H1 (cell line): ENCODE measurements at regions not wholly inside any gene's neighbourhood (a gene's known extent, or its start where the extent isn't known, plus 50 kb on each side); places are given as distances from the start of the nearest gene placed in this dataset.

ENCODE experiments used
- CTCF ChIA-PET: fragments of 300-600 bp; sonication (Branson Sonifier 250); formaldehyde crosslinking; loops from one replicate; lab custom pipeline; 2021; ENCODE audit not compliant: partially characterized antibody; lab: Charles Lee
- POLR2A ChIA-PET: fragments of 300-600 bp; sonication (Branson Sonifier 250); formaldehyde crosslinking; loops from one replicate; lab custom pipeline; 2021; ENCODE audit warnings: inconsistent platforms; ENCODE audit not compliant: partially characterized antibody; lab: Charles Lee
- DNase-seq, 2 experiments: peaks; one replicate each; pipeline versions ENCODE4 v3.0.0 to v3.0.0-alpha.2; 2010 to 2022; ENCODE audit warnings: low spot score in 2 of 2, low read depth in 1 of 2, mixed read lengths in 1 of 2
- FAIRE-seq: peaks from 2 replicates; lab custom pipeline; 2011; peaks lifted over from hg19 to GRCh38; lab: Jason Lieb, UNC
- H2AFZ ChIP-seq: 2 replicates; pipeline ENCODE4 v1.8.1; 2012; ENCODE audit warnings: low read length, inconsistent platforms
- H2AK5ac ChIP-seq: 2 replicates; pipeline ENCODE4 v1.6.1; 2013; ENCODE audit warnings: low read depth, low read length
- H2BK120ac ChIP-seq: replicated peaks from 2 replicates; pipeline ENCODE3; 2013; ENCODE audit warnings: low read depth, low read length, inconsistent platforms
- H2BK12ac ChIP-seq: 2 replicates; pipeline ENCODE4 v1.6.1; 2013; ENCODE audit warnings: low read depth, low read length
- H2BK15ac ChIP-seq: 2 replicates; pipeline ENCODE4 v1.6.1; 2013; ENCODE audit warnings: low read length
- H2BK20ac ChIP-seq: 2 replicates; pipeline ENCODE4 v1.6.1; 2013; ENCODE audit warnings: low read length
- H2BK5ac ChIP-seq: 2 replicates; pipeline ENCODE4 v1.6.1; 2013; ENCODE audit warnings: low read depth, low read length
- H3K14ac ChIP-seq: 2 replicates; pipeline ENCODE4 v1.6.1; 2013; ENCODE audit warnings: inconsistent platforms; ENCODE audit not compliant: insufficient read length
- H3K18ac ChIP-seq: 2 replicates; pipeline ENCODE4 v1.6.1; 2013; ENCODE audit warnings: low read length; ENCODE audit errors: extremely low read depth
- H3K23ac ChIP-seq: 2 replicates; pipeline ENCODE4 v1.6.1; 2013; ENCODE audit warnings: inconsistent platforms; ENCODE audit not compliant: insufficient read length
- H3K23me2 ChIP-seq: 2 replicates; pipeline ENCODE4 v1.6.1; 2013; ENCODE audit warnings: low read depth, low read length
- H3K27ac ChIP-seq: 2 replicates; pipeline ENCODE4 v1.6.1; 2011; ENCODE audit warnings: low read depth, low read length, inconsistent platforms
- H3K27me3 ChIP-seq, 4 experiments: replicated peaks in 1 of 4; 1 replicate in 1 of 4; 2 replicates in 3 of 4; pipeline versions ENCODE4 v1.6.1 to v1.8.1; 2011 to 2013; ENCODE audit warnings: low read length in 3 of 4, mild to moderate bottlenecking in 3 of 4, inconsistent platforms in 2 of 4, mixed read lengths in 2 of 4, moderate library complexity in 1 of 4; ENCODE audit not compliant: control insufficient read depth in 3 of 4, insufficient read depth in 3 of 4; ENCODE audit errors: extremely low read depth in 1 of 4
- H3K36me3 ChIP-seq, 4 experiments: 2 replicates each; pipeline versions ENCODE4 v1.6.1 to v1.8.1; 2011 to 2013; ENCODE audit warnings: mild to moderate bottlenecking in 4 of 4, low read length in 3 of 4, moderate library complexity in 2 of 4, control low read depth in 1 of 4, inconsistent platforms in 1 of 4; ENCODE audit not compliant: insufficient read depth in 4 of 4, control insufficient read depth in 2 of 4
- H3K4ac ChIP-seq: replicated peaks from 2 replicates; pipeline ENCODE3; 2013; ENCODE audit warnings: low read length, low read depth, mixed read lengths, inconsistent platforms; ENCODE audit not compliant: insufficient read length
- H3K4me1 ChIP-seq, 4 experiments: replicated peaks in 1 of 4; 1 replicate in 1 of 4; 2 replicates in 3 of 4; pipeline versions ENCODE4 v1.6.1 to v1.8.1; 2011 to 2013; ENCODE audit warnings: low read length in 3 of 4, inconsistent platforms in 2 of 4, mixed read lengths in 1 of 4; ENCODE audit not compliant: insufficient read depth in 4 of 4, control insufficient read depth in 3 of 4
- H3K4me2 ChIP-seq, 2 experiments: 2 replicates each; pipeline versions ENCODE4 v1.6.1 to v1.8.1; 2011 to 2013; ENCODE audit warnings: low read depth in 2 of 2, low read length in 2 of 2, control low read depth in 1 of 2, inconsistent platforms in 1 of 2, mild to moderate bottlenecking in 1 of 2; ENCODE audit not compliant: insufficient read depth in 1 of 2
- H3K4me3 ChIP-seq, 4 experiments: fragments of 200-600, 300-600 bp in 1 of 4; sonication (generic), shearing (Covaris generic), sonication (Bioruptor Twin) in 1 of 4; 2 replicates each; pipeline versions ENCODE4 v1.5.1 to v1.8.1; 2011 to 2016; ENCODE audit warnings: low read length in 4 of 4, low read depth in 3 of 4, control low read depth in 2 of 4, inconsistent platforms in 2 of 4, mild to moderate bottlenecking in 2 of 4, mixed read lengths in 1 of 4, moderate library complexity in 1 of 4; ENCODE audit not compliant: insufficient read depth in 2 of 4; ENCODE audit errors: extremely low read depth in 1 of 4
- H3K56ac ChIP-seq: replicated peaks from 2 replicates; pipeline ENCODE3; 2013; ENCODE audit warnings: low read depth, mild to moderate bottlenecking, mixed read lengths, low read length, inconsistent platforms; ENCODE audit not compliant: insufficient read length
- H3K79me1 ChIP-seq: 2 replicates; pipeline ENCODE4 v1.6.1; 2013; ENCODE audit warnings: low read depth, low read length, control low read depth
- H3K79me2 ChIP-seq, 2 experiments: 2 replicates each; pipeline versions ENCODE4 v1.6.1 to v1.8.1; 2012 to 2013; ENCODE audit warnings: low read length in 2 of 2, mild to moderate bottlenecking in 2 of 2, inconsistent platforms in 1 of 2; ENCODE audit not compliant: insufficient read depth in 2 of 2, control insufficient read depth in 1 of 2
- H3K9ac ChIP-seq, 4 experiments: replicated peaks in 1 of 4; 1 replicate in 1 of 4; 2 replicates in 3 of 4; pipeline versions ENCODE4 v1.6.1 to v1.8.1; 2011 to 2013; ENCODE audit warnings: low read depth in 3 of 4, low read length in 3 of 4, control low read depth in 2 of 4, mild to moderate bottlenecking in 2 of 4, moderate library complexity in 2 of 4, inconsistent platforms in 1 of 4; ENCODE audit errors: extremely low read depth in 1 of 4
- H3K9me3 ChIP-seq, 2 experiments: 2 replicates each; pipeline versions ENCODE4 v1.6.1 to v1.8.1; 2012 to 2013; ENCODE audit warnings: mild to moderate bottlenecking in 2 of 2, moderate library complexity in 2 of 2, control low read depth in 1 of 2, inconsistent platforms in 1 of 2, low read depth in 1 of 2, low read length in 1 of 2, mixed read lengths in 1 of 2; ENCODE audit not compliant: insufficient read depth in 2 of 2
- H4K20me1 ChIP-seq, 2 experiments: replicated peaks in 1 of 2; 2 replicates each; pipeline versions ENCODE3 to v1.8.1; 2011 to 2013; ENCODE audit warnings: inconsistent platforms in 2 of 2, low read length in 2 of 2, mild to moderate bottlenecking in 1 of 2; ENCODE audit not compliant: insufficient read depth in 2 of 2, control insufficient read depth in 1 of 2
- H4K5ac ChIP-seq: 2 replicates; pipeline ENCODE4 v1.6.1; 2013; ENCODE audit warnings: low read length, low read depth, mixed read lengths, inconsistent platforms; ENCODE audit not compliant: insufficient read length
- H4K8ac ChIP-seq: 2 replicates; pipeline ENCODE4 v1.8.0; 2013; ENCODE audit warnings: mild to moderate bottlenecking, moderate library complexity, low read length, inconsistent platforms; ENCODE audit not compliant: insufficient read depth; ENCODE audit errors: extremely low read depth
- H4K91ac ChIP-seq: replicated peaks from 2 replicates; pipeline ENCODE3; 2013; ENCODE audit warnings: low read length, mixed read lengths, inconsistent platforms; ENCODE audit not compliant: insufficient read length
- KDM1A ChIP-seq: fragments of 200-600, 300-600 bp; sonication (generic); IDR thresholded peaks from 2 replicates; pipeline ENCODE4 v1.7.1; 2016; ENCODE audit warnings: mild to moderate bottlenecking, low read length, borderline replicate concordance
- KDM4A ChIP-seq: IDR thresholded peaks from one replicate; pipeline ENCODE4 v1.7.1; 2012; ENCODE audit warnings: low read depth, mild to moderate bottlenecking, moderate library complexity, low read length, inconsistent platforms; ENCODE audit not compliant: severe bottlenecking
- NRF1 ChIP-seq: IDR thresholded peaks from 2 replicates; pipeline ENCODE4 v1.6.1; 2011; ENCODE audit warnings: mild to moderate bottlenecking, low read depth, low read length, improper control_type of control experiment
- SIRT6 ChIP-seq: IDR thresholded peaks from one replicate; pipeline ENCODE4 v1.7.1; 2012; ENCODE audit warnings: low read length, inconsistent platforms
- TBP ChIP-seq: IDR thresholded peaks from 2 replicates; pipeline ENCODE4 v1.6.1; 2011; ENCODE audit warnings: low read depth, low read length, improper control_type of control experiment
- WGBS, 2 experiments: shearing (Covaris generic) in 1 of 2; methylation state at CpG; one replicate each; pipeline versions ENCODE4 v1.1.6 to v1.1.7; 2013 to 2015; ENCODE audit warnings: low lambda C conversion rate in 2 of 2, mixed read lengths in 2 of 2, inconsistent platforms in 1 of 2, low coverage in 1 of 2, missing lambda C conversion rate in 1 of 2; ENCODE audit not compliant: insufficient replicate concordance in 2 of 2, insufficient coverage in 1 of 2, insufficient read length in 1 of 2; ENCODE audit errors: extremely low coverage in 1 of 2, missing lambda C conversion rate in 1 of 2; 5-methylcytosine and 5-hydroxymethylcytosine counted together
- TF ChIP-seq, protein P1 (sequence below): IDR thresholded peaks from 2 replicates; pipeline ENCODE4 v1.6.1; 2011; ENCODE audit warnings: low read length, improper control_type of control experiment

DNA sequence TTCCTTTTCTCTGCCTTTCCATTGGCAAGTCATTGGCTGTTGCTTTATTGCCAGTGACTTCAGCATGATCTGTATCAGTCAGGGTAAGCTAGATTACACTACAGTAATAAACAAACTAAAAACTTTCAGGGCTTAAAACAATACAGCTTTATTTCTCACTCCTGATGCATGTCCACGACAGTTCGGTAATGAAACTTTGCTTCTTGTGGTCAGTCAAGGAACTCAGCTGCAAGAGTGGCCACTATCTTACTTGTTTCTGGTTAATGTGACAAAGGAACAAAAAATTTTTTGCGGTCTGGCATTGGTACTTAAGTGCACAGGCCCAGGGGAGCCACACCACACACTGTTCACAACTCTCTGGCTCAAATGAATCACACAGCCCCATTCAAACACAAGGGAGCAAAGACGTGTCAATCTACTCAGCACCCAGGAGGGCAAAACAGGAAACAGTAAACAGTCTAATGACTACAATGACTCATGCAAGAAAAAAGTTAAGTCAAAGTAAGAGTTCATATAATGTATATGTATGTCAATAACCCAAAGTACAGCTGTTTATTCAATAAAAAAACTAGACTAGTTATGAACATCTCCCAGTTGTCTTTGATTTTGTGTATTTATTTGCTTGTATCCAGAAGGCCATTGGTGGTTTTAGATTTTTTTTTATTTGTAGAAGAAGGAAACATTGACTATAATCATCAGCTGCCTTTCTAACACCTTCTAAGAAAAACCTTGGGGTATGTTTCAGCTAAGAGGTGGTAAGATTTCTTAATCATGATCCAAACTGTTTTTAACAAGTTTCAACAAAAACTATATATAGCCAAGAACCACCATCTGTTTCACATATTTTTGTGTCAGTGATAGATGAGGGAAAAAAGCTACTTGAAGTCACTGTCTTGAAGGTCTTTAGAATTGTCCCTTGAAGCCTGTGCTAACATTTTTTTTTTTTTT lies 134.4 kb upstream of the FAM3C start:
- peak overlapping the region; percentile 64; the same call in 1 of the 2 replicates for H2AFZ ChIP-seq
- H3K27me3 ChIP-seq, result no peaks in the 10 kb centered on the region
- H4K5ac ChIP-seq, result no peak overlapping the region
- H3K23me2 ChIP-seq, result no peaks in the 10 kb centered on the region
- no peak for DNase-seq
- no peaks in the 10 kb centered on the region; a peak in 1 of 8 replicates for H3K36me3 ChIP-seq
- POLR2A ChIA-PET, result no interaction called here
- H3K79me2 ChIP-seq, result no peaks in the 10 kb centered on the region
- H3K4me1 ChIP-seq, result no peaks in the 10 kb centered on the region
- no peak overlapping the region for H2BK15ac ChIP-seq
- WGBS, 2 experiments, result 89% methylated on average over 4 of the region's 4 CpGs; no CpG with 5 or more reads in 1 of the 2 experiments
- no peak overlapping the region for H3K4ac ChIP-seq
- H3K79me1 ChIP-seq, result no peaks in the 10 kb centered on the region
- no peak overlapping the region for H2BK20ac ChIP-seq
- H3K56ac ChIP-seq, result no peak overlapping the region
- no peak overlapping the region for H3K27ac ChIP-seq
- no peaks in the 10 kb centered on the region for H4K20me1 ChIP-seq
- CTCF ChIA-PET, result interaction anchor here (0.7 to 1.5 kb wide), 2 partner anchors 27 to 122 kb away, joined by 3 to 9 read pairs; no protein-coding TSS in a partner anchor
- no peak overlapping the region for H2BK5ac ChIP-seq
- no peak overlapping the region for H4K8ac ChIP-seq
- H3K9me3 ChIP-seq, result no peaks in the 10 kb centered on the region
- no peak overlapping the region for H3K4me2 ChIP-seq
- H3K18ac ChIP-seq, result no peak overlapping the region
- H2AK5ac ChIP-seq, result no peak overlapping the region
- H2BK120ac ChIP-seq, result no peak overlapping the region
- H2BK12ac ChIP-seq, result no peak overlapping the region
- H3K9ac ChIP-seq, result no peak overlapping the region
- H3K23ac ChIP-seq, result no peak overlapping the region
- H3K4me3 ChIP-seq, result no peak overlapping the region
- FAIRE-seq, result no peak
- no peak overlapping the region for H4K91ac ChIP-seq
- no peak overlapping the region for H3K14ac ChIP-seq
- TF ChIP-seq, protein P1, sequence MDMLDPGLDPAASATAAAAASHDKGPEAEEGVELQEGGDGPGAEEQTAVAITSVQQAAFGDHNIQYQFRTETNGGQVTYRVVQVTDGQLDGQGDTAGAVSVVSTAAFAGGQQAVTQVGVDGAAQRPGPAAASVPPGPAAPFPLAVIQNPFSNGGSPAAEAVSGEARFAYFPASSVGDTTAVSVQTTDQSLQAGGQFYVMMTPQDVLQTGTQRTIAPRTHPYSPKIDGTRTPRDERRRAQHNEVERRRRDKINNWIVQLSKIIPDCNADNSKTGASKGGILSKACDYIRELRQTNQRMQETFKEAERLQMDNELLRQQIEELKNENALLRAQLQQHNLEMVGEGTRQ, result no peak
- TF ChIP-seq KDM4A (no peak), NRF1 (no peak), SIRT6 (no peak), TBP (no peak), KDM1A (no peak)
